ENCODE measurements at regions not wholly inside any gene's neighbourhood (a gene's known extent, or its start where the extent isn't known, plus 50 kb on each side); places are given as distances from the start of the nearest gene placed in this dataset.

- peak; percentile 39 for DNase-seq
Measured at GRCh38 chr6:166106076-166106686, 61.5 kb downstream of the TBXT start.

- DNase-seq: no peak
Measured at GRCh38 chr6:166105341-166106075, 62.1 kb downstream of the TBXT start.

GRCh38 chr6:166104872-166105271 lies 62.8 kb downstream of the TBXT start:
- DNase-seq: no peak

- no peak for DNase-seq
Measured at GRCh38 chr6:166104107-166104506, 63.5 kb downstream of the TBXT start.

- DNase-seq: no peak
Measured at GRCh38 chr6:166101819-166102419, 65.7 kb downstream of the TBXT start.

- no peak for DNase-seq
Measured at GRCh38 chr6:166097914-166098522, 69.6 kb downstream of the TBXT start.

GRCh38 chr6:166087852-166088251 lies 79.8 kb downstream of the TBXT start:
- DNase-seq: no peak

GRCh38 chr6:166087246-166087645 lies 80.4 kb downstream of the TBXT start:
- no peak for DNase-seq

GRCh38 chr6:166085500-166085899 lies 82.2 kb downstream of the TBXT start:
- no peak for DNase-seq

- no peak for DNase-seq
Measured at GRCh38 chr6:166084951-166085350, 82.7 kb downstream of the TBXT start.

GRCh38 chr6:166079841-166080240 lies 87.8 kb downstream of the TBXT start:
- DNase-seq: no peak

GRCh38 chr6:166078294-166078693 lies 89.4 kb downstream of the TBXT start:
- DNase-seq: no peak

GRCh38 chr6:166076625-166077024 lies 91.0 kb downstream of the TBXT start:
- no peak for DNase-seq

- no peak for DNase-seq
Measured at GRCh38 chr6:166075925-166076324, 91.7 kb downstream of the TBXT start.

GRCh38 chr6:166075186-166075585 lies 92.5 kb downstream of the TBXT start:
- no peak for DNase-seq

GRCh38 chr6:166073082-166073481 lies 94.6 kb downstream of the TBXT start:
- no peak for DNase-seq

- no peak for DNase-seq
Measured at GRCh38 chr6:166068768-166069167, 98.9 kb downstream of the TBXT start.

- no peak for DNase-seq
Measured at GRCh38 chr6:166058064-166058739, 109.4 kb downstream of the TBXT start.

GRCh38 chr6:166057431-166057830 lies 110.2 kb downstream of the TBXT start:
- no peak for DNase-seq

GRCh38 chr6:166056637-166057036 lies 111.0 kb downstream of the TBXT start:
- no peak for DNase-seq

GRCh38 chr6:166055801-166056200 lies 111.8 kb downstream of the TBXT start:
- no peak for DNase-seq

- no peak for DNase-seq
Measured at GRCh38 chr6:166052837-166053236, 114.8 kb downstream of the TBXT start.

- DNase-seq: no peak
Measured at GRCh38 chr6:166050559-166050958, 117.1 kb downstream of the TBXT start.

All from NCI-H1436 (cell line).